ENCODE measurements at regions not wholly inside any gene's neighbourhood (a gene's known extent, or its start where the extent isn't known, plus 50 kb on each side); places are given as distances from the start of the nearest gene placed in this dataset.

GRCh38 chr16:85195900-85196772, 83.9 kb upstream of the CIBAR2 start:
- TF ChIP-seq CTCF (IDR thresholded peaks at IDR 0.05; ENCODE audit: poor library complexity) (no peak), EZH2 (IDR thresholded peaks at IDR 0.05; ENCODE audit: borderline replicate concordance) (no peak), EZH2phosphoT487 (IDR thresholded peaks at IDR 0.05; ENCODE audit: low read depth, severe bottlenecking, unreplicated experiment) (no peak)

Measured in hepatocyte (in vitro differentiated cells).